Thyroid gland (tissue), 4 donors: ENCODE measurements at regions not wholly inside any gene's neighbourhood (a gene's known extent, or its start where the extent isn't known, plus 50 kb on each side); places are given as distances from the start of the nearest gene placed in this dataset.

Experiments
- POLR2A ChIP-seq, 2 donors: fragments of 450-650 bp; IDR thresholded peaks; one replicate each; pipeline ENCODE4 v1.6.1; 2017; ENCODE audit warnings: antibody characterized with exemption in 2 of 2, mild to moderate bottlenecking in 2 of 2, moderate library complexity in 1 of 2
- TF ChIP-seq, protein P1 (sequence below), 6 experiments: fragments of 200-600 bp in 3 of 6; fragments of 450-650 bp in 3 of 6; sonication (generic) in 3 of 6; IDR thresholded peaks; one replicate each; pipeline ENCODE4 v1.5.1; 2016 to 2019; ENCODE audit warnings: antibody characterized with exemption in 6 of 6, mild to moderate bottlenecking in 2 of 6, inconsistent platforms in 1 of 6, moderate library complexity in 1 of 6

DNA sequence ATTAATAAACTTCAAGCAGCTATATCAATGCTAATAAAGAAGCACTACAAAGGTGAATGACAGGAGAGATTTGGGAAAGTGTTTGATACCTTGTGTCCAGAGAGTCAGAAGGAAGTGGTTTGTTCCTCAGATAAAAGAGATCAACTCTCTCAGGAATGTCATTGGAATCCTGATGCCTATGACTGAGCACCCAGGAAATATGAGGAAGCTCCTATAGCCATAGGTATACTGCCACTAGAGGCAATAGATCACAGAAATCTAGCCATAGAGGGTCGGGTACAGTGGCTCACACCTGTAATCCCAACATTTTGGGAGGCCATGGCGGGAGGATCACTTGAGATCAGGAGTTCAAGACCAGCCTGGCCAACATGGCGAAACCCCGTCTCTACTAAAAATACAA, 612.6 kb downstream of the DACH1 start:
- TF ChIP-seq, protein P1, sequence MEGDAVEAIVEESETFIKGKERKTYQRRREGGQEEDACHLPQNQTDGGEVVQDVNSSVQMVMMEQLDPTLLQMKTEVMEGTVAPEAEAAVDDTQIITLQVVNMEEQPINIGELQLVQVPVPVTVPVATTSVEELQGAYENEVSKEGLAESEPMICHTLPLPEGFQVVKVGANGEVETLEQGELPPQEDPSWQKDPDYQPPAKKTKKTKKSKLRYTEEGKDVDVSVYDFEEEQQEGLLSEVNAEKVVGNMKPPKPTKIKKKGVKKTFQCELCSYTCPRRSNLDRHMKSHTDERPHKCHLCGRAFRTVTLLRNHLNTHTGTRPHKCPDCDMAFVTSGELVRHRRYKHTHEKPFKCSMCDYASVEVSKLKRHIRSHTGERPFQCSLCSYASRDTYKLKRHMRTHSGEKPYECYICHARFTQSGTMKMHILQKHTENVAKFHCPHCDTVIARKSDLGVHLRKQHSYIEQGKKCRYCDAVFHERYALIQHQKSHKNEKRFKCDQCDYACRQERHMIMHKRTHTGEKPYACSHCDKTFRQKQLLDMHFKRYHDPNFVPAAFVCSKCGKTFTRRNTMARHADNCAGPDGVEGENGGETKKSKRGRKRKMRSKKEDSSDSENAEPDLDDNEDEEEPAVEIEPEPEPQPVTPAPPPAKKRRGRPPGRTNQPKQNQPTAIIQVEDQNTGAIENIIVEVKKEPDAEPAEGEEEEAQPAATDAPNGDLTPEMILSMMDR (IDR thresholded peaks at IDR 0.05): no peak
- TF ChIP-seq POLR2A (IDR thresholded peaks at IDR 0.05): no peak
